Stimulated activated CD8-positive, alpha-beta memory T cell treated with anti-CD3 and anti-CD28 coated beads, Interleukin-12 subunit alpha, Interleukin-12 subunit beta, amount 100 ng/mL, for 4 hours (primary cell): ENCODE measurements at regions not wholly inside any gene's neighbourhood (a gene's known extent, or its start where the extent isn't known, plus 50 kb on each side); places are given as distances from the start of the nearest gene placed in this dataset.

ENCODE experiments used
- DNase-seq: peaks from one replicate; pipeline ENCODE4 v3.0.0-alpha.2; 2020; ENCODE audit warnings: low read depth

DNA sequence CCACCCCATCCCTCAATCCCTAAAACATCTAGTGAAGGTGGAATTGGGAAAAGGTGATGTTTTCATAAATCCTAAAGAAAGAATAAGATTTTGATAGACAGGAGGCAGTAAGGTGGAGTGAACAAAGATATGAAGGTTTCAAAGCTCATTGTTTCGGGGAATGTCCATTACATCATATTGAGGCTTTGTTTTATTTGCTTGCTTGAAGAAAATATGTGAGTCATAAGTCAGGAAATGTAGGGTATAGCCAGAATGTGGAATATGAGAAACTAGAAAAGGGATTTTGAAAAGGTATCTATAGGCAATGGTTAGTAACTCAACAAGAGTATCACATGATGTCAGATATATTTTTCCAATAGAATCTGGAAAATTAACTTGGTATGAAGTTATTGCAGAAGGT, 1178.5 kb upstream of the ACVR2A start:
- no peak for DNase-seq

DNA sequence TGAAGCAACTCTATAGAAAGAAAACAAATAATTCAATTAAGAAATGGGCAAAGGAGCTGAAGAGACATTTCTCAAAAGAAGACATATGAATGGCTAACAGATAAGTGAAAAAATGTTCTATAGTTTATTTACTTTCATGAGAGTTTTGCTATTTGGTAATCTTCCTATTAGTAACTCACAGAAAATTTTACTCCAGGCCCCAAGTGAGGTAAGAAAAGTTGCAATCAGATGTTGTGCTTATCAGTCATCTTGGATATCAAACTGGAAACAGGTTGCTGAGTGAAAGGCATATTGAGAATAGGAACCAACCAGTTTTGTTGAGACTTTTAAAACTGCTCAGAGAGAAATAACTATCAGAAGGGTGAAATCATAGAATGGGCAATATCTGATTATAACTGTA, 1179.0 kb upstream of the ACVR2A start:
- no peak for DNase-seq

GRCh38 chr2:146661473-146662096, 1183.2 kb upstream of the ACVR2A start:
- no peak for DNase-seq

DNA sequence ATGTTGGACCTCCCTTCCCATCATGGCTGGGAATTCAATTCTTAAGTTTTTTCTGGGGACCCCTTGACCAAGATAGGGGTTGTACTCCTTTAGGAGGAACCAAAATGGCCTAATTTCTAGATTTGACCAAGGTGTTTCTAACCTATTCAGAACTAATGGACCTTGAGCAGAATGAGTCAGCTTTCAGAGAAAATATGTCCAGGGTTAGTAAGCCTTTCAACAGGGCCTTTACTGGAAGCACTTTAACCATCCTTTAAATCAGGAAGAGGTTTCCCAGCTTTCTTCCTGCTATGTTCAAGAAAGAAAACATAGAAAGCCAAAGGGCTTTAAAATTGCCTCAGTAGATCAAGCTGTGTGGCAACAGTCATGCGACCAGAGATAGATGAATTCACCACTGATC, 1184.9 kb upstream of the ACVR2A start:
- DNase-seq, result no peak

DNA sequence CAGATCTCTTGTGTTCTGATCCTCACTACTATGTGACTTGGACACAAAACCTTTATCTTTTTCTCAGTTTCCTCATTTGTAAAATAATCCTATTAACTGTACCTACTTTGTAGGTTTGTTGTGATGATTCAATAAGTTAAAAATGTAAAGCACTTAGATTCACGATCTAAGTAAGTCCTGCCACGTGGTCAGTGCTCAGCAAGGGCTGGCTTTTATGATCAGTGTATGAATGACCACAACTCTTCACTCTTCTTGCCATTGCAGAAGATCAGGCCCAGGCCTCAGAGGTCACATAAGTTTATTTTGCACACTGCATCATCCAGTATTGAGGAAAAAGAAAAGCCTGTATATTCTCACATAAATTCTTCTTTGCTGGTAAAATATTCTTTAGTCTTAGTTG, 1192.5 kb upstream of the ACVR2A start:
- no peak for DNase-seq

- DNase-seq, result no peak
Observed at GRCh38 chr2:146651361-146651760, 1193.5 kb upstream of the ACVR2A start.

DNA sequence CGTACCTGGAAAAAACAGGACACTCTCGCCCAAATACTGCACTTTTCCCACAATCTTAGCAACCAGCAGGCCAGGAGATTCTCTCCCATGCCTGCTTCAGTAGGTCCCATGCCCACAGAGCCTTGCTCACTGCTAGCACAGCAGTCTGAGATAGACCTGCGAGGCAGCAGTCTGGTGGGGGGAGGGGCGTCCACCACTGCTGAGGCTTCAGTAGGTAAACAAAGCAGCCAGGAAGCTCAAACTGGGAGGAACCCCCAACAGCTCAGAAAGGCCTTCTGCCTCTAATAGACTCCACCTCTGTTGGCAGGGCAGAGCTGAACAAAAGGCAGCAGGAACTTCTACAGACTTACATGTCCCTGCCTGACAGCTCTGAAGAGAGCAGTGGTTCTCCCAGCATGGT, 1202.8 kb upstream of the ACVR2A start:
- no peak for DNase-seq

DNA sequence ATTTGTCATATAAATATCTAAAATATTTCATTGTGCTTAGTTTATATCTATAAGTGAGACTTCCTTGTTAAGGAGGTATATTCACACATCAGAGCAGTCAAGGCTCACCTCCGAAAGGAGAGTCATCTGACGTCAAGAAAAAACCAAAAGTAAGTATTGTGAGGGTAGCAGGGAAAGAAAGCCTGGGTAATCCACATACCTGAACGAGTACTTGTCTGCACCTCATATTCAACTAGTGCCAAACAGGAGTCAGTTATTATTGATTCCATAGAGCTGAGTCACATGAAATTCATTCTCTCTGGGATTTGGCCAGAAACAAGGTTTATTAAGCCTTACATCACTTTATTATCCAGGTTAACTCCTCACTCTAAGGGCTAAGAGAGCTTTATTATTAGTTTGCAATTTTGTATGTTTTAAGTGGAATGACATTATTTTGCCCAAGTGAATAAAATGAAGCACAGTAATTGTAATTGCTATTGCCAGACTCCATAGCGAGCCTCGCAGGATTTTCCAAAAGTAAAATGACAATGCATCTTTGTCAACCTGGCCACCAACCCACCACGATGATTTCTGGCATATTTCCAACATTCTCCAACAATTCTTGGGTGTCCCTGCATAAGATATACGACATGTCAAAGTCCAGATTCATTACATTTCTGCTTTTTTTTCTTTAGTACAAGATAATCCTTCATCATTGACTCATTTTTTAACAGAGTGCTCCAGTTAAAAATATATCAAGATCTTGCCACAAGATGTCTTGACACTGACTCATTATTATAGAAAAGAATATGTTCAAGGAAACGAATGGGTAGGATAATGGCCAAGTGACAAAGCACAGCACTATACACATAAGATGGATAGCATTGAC, 1210.4 kb upstream of the ACVR2A start:
- no peak for DNase-seq

DNA sequence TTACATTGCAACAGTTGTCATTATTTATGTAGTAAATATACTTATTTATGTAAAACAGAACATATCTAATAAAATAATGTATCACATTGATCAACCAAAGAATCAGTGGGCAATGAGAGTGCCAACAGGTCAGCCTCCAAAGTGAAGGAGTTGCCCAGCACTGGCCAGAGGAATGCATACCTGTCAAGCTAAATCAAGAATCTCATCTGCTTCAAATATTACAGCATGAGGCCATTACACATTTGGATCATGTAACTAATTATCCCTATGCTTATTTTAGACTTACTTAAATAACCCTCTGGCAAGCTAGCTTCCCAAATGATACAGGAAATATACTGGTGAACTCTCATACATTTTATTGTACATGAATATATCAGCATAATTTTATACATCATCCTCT, 1211.7 kb upstream of the ACVR2A start:
- no peak for DNase-seq

DNA sequence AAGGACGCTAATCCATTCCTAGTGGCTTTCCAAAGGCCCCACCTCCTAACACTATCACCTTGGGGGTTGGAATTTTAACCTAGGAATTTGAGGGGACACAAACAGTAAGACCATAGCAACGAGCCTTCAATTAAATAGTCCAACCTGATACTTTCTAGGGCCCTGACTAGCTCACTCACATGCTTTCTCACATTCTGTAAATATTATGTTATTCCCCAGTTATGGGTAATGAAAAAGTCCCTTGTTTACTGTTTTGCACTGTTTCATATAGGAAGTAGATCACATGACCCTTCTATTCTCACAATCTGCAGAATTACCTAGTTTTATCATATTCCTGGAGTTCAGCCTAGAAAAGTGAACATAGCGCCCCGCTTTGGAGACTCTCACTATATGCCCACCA, 1212.1 kb upstream of the ACVR2A start:
- DNase-seq, result no peak

DNA sequence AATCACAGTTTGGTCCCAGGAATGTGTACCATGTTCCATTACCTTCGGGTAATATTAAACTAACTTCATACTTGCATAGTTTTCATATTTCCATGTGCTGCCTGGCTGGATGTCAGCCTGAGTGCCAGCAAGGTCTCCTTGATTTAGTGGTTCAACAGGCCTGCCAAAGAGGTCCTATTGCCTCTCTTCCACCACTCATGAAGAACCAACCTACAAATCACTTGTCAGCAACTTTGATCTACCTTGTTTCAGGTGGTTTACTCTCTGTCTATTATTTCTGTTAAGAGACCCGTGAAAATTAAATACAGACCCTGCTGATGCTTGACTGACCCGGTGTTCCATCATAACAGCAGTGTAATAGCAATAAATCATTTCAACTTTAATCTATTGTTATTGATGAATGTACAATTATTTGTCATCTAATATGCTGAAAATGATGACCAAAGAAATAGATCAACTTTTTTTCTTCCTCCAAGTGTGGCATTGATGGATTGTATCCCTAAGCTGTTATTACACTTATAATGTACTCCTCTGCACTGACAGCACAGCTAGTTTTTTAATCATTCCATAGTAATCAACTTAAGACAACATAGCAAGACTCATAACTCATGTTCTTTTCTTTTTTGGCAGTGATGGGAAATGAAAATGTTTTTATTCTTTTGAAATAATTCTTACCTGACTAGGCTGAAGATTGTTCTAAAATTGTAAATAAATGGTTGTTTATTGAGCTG, 1220.2 kb upstream of the ACVR2A start:
- no peak for DNase-seq

DNA sequence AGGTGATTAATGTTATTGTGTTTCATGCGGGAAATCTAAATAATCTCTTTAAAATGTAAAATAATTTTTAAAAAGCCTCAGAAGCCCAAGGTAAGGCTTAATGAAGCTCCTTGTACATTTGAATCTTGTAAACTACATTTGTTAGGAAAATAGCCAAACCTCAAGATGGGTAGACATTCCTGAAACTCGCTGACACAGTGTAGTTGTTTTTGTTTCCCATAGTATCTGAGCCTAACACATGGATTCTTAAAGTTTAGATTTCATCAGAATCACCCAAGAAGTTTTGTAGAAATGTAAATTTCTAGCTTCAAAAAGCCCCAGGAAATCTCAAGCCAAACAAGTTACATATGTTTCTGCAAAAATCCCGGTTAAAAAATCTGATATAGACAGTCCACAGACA, 1221.1 kb upstream of the ACVR2A start:
- DNase-seq, result no peak

- DNase-seq, result no peak
Observed at GRCh38 chr2:146621656-146622055, 1223.2 kb upstream of the ACVR2A start.

DNA sequence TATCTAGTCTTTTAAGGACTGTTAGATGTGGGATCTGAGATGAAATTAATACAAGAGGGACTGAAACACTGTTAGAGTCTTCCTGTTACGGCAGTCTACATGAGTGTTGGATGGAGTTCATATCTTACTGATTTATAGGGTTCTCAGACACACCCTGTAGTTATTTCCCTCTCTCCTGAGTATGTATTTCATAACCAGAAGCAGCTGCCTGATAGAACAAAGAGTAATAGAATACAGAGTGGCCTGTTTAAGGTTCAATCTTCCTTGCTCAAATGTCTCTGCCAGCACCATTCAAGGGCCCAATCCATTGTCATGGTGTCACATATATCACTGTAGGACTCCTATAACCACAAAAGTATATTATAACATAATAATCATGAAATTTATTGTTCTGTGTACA, 1229.1 kb upstream of the ACVR2A start:
- DNase-seq, result no peak

DNA sequence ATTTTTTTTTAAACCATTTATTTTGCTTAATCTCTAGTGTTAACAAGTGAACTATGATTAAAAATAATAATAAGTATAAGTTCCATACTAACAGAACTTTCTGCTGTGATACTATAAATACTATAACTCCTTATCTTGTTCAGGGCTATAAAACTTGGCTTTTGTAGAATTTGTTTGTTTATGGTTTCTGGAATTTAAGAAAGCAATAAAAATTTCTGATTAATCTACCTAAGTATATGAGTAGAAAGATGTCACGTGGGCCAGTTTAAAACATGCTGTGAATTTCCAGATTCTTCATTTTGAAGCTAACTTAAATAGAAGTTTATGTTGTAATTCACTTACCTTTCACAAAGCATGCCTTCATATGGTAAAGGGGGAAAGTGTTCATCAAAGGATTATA, 1236.3 kb upstream of the ACVR2A start:
- no peak for DNase-seq

DNA sequence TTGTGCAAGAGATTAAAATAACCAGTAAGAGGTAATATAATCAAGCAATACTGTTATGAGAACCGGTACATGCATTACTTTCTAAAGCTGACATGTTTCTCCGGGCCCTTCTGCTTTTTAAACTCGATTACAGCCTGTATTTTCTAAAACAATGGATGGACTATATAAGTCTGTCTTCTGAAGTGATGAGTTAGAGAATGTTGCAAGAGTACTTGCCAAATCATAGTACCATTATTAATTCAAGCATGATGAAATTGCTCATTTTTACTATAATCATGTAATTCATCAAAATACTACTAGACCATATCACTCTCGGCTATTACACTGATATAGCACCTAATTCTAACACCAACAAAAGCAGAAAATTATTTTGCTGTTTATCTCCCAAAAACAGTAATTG, 1240.3 kb upstream of the ACVR2A start:
- no peak for DNase-seq

DNA sequence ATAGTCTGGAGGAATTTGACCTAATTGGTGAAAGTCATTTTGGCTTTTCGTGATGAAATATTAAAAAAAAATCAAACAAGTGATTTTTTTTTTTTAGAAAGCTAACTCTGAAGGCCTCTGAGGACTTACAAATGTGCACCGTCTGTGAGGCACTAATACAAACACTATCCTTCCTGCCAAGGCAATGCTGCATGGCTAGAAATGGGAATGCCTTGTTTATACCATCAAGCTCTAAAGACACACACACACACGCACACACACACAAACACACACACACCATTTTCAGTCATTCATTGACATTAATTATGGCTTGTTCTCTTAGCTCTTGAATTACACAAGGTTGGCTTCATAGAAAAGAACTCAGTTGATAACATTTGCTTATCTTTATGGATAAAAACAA, 1242.0 kb upstream of the ACVR2A start:
- no peak for DNase-seq

- DNase-seq, result no peak
Observed at GRCh38 chr2:146602383-146602782, 1242.4 kb upstream of the ACVR2A start.

GRCh38 chr2:146598791-146599190, 1246.0 kb upstream of the ACVR2A start:
- DNase-seq, result no peak

- DNase-seq, result no peak
Observed at GRCh38 chr2:146597291-146597690, 1247.5 kb upstream of the ACVR2A start.

GRCh38 chr2:146591908-146592307, 1252.9 kb upstream of the ACVR2A start:
- no peak for DNase-seq

DNA sequence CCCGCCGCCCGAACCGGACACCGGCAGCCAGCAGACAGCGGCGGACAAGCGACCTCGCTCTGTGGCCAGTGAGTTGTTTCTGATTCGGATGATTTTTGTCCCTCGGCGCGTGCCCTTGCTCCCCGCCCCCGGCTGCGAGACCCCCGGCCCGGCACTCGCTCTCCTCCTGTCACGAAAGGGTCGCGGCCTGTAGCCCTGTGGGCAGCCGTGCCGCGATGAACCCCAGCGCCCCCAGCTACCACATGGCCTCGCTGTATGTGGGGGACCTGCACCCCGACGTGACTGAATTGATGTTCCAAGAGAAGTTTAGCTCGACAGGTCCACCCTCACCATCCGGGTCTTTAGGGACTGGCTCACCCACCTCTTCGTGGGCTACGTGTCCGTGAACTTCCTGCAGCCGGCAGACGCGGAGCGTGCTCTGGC, 1257.5 kb upstream of the ACVR2A start:
- no peak for DNase-seq

DNA sequence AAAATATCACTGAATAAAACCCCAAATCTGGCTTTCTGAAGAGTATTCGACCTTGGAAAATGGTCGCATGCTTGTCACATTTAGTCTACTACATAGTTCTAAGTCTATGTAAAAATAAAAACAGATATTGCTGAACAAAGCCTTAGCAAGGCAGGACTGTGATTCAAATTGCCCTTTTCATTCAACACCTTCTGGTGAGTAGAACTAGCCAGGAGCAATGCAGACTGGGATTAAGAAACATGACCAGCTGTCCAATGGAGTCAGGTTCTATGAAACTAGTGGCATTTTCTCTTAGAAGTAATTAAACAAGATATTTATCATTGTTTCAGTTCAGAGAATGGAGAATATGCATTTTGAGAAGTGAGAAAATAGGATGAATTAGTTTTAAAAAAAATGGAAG, 1260.5 kb upstream of the ACVR2A start:
- no peak for DNase-seq
